ENCODE measurements at regions not wholly inside any gene's neighbourhood (a gene's known extent, or its start where the extent isn't known, plus 50 kb on each side); places are given as distances from the start of the nearest gene placed in this dataset.

DNA sequence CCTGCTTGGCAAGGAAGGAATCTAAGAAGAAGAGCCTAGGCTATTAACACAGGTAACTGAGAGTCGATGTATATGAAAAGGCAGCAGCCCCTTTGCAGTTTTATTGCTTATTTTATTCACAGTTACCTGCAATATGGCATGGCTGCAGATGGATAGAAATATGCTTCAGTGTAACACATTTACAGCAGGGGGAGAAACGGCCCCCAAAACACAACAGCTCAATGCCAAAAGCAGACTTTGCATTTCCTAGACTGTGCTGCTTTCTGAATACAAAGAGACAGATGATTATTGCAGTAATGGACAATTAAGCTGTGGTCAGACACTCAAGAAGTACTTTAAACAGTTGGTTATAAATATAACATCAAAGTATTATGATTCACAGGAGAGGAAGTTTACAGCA lies 108.0 kb upstream of the CDH13 start:
- no peak for TF ChIP-seq POLR2A (IDR thresholded peaks at IDR 0.05; ENCODE audit: low read depth, low read length)
- TF ChIP-seq POLR2AphosphoS5 (IDR thresholded peaks at IDR 0.05; ENCODE audit: low read depth, low read length) = no peak
- TF ChIP-seq TAF1 (IDR thresholded peaks at IDR 0.05; ENCODE audit: low read depth, low read length) = no peak
